HL-60/S4 treated with phorbol 12-myristate 13-acetate at 8.2 ng/mL for 4 days and 3 days (cell line): ENCODE measurements at regions not wholly inside any gene's neighbourhood (a gene's known extent, or its start where the extent isn't known, plus 50 kb on each side); places are given as distances from the start of the nearest gene placed in this dataset.

Experiments used
- in situ Hi-C: fragments of 300-500 bp; cut with MboI; formaldehyde crosslinking; loops from 2 replicates; pipeline ENCODE4 v1.15.0; 2022; ENCODE audit warnings: low sequenced_read_pairs

GRCh38 chr14:38777401-38777800, 325.6 kb downstream of the SEC23A start:
- in situ Hi-C loops = no loop called here

- in situ Hi-C loops = no loop called here
These were observed 327.0 kb downstream of the SEC23A start for GRCh38 chr14:38775986-38776385.

GRCh38 chr14:38774162-38774561, 328.9 kb downstream of the SEC23A start:
- in situ Hi-C loops = no loop called here

GRCh38 chr14:38770251-38770650, 332.8 kb downstream of the SEC23A start:
- in situ Hi-C loops = no loop called here

- in situ Hi-C loops = no loop called here
These were observed 340.2 kb downstream of the SEC23A start for GRCh38 chr14:38762845-38763244.

- in situ Hi-C loops = no loop called here
These were observed 340.6 kb downstream of the SEC23A start for GRCh38 chr14:38762426-38762825.

- in situ Hi-C loops = no loop called here
These were observed 342.0 kb downstream of the SEC23A start for GRCh38 chr14:38761033-38761432.

- in situ Hi-C loops = no loop called here
These were observed 344.4 kb downstream of the SEC23A start for GRCh38 chr14:38758661-38759060.

GRCh38 chr14:38755036-38755435, 348.0 kb downstream of the SEC23A start:
- in situ Hi-C loops = no loop called here

GRCh38 chr14:38752750-38753149, 350.3 kb downstream of the SEC23A start:
- in situ Hi-C loops = no loop called here

- in situ Hi-C loops = no loop called here
These were observed 350.7 kb downstream of the SEC23A start for GRCh38 chr14:38752341-38752740.

GRCh38 chr14:38751459-38751858, 351.6 kb downstream of the SEC23A start:
- in situ Hi-C loops = no loop called here

GRCh38 chr14:38749936-38750335, 353.1 kb downstream of the SEC23A start:
- in situ Hi-C loops = no loop called here

- in situ Hi-C loops = no loop called here
These were observed 357.2 kb downstream of the SEC23A start for GRCh38 chr14:38745861-38746260.

- in situ Hi-C loops = no loop called here
These were observed 359.0 kb downstream of the SEC23A start for GRCh38 chr14:38743966-38744584.

- in situ Hi-C loops = no loop called here
These were observed 365.2 kb downstream of the SEC23A start for GRCh38 chr14:38737686-38738407.

- in situ Hi-C loops = no loop called here
These were observed 368.0 kb downstream of the SEC23A start for GRCh38 chr14:38735005-38735404.

- in situ Hi-C loops = no loop called here
These were observed 371.1 kb downstream of the SEC23A start for GRCh38 chr14:38731962-38732361.

GRCh38 chr14:38730420-38730819, 372.6 kb downstream of the SEC23A start:
- in situ Hi-C loops = no loop called here

GRCh38 chr14:38727731-38728130, 375.3 kb downstream of the SEC23A start:
- in situ Hi-C loops = loop anchor here (10.0 kb wide), 1 partner anchor 137 kb away; no protein-coding TSS in a partner anchor

GRCh38 chr14:38724621-38725020, 378.4 kb downstream of the SEC23A start:
- in situ Hi-C loops = loop anchor here (10.0 kb wide), 1 partner anchor 140 kb away; no protein-coding TSS in a partner anchor

GRCh38 chr14:38723959-38724358, 379.1 kb downstream of the SEC23A start:
- in situ Hi-C loops = loop anchor here (10.0 kb wide), 1 partner anchor 141 kb away; no protein-coding TSS in a partner anchor
